ENCODE measurements at regions not wholly inside any gene's neighbourhood (a gene's known extent, or its start where the extent isn't known, plus 50 kb on each side); places are given as distances from the start of the nearest gene placed in this dataset.

- intact Hi-C loops (cut with DNase I; ENCODE audit: low total_unique reads): no loop called here
- TF ChIP-seq, protein P1, sequence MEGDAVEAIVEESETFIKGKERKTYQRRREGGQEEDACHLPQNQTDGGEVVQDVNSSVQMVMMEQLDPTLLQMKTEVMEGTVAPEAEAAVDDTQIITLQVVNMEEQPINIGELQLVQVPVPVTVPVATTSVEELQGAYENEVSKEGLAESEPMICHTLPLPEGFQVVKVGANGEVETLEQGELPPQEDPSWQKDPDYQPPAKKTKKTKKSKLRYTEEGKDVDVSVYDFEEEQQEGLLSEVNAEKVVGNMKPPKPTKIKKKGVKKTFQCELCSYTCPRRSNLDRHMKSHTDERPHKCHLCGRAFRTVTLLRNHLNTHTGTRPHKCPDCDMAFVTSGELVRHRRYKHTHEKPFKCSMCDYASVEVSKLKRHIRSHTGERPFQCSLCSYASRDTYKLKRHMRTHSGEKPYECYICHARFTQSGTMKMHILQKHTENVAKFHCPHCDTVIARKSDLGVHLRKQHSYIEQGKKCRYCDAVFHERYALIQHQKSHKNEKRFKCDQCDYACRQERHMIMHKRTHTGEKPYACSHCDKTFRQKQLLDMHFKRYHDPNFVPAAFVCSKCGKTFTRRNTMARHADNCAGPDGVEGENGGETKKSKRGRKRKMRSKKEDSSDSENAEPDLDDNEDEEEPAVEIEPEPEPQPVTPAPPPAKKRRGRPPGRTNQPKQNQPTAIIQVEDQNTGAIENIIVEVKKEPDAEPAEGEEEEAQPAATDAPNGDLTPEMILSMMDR (IDR thresholded peaks at IDR 0.05): no peak
- H3K9me3 ChIP-seq: no peaks in the 10 kb centered on the region
- H3K27me3 ChIP-seq: no peaks in the 10 kb centered on the region
- DNase-seq: no peak
- H3K4me3 ChIP-seq: no peak overlapping the region
- no peaks in the 10 kb centered on the region for H3K36me3 ChIP-seq
- no peaks in the 10 kb centered on the region for H3K4me1 ChIP-seq
- H3K27ac ChIP-seq: no peak overlapping the region
These were observed 634.7 kb upstream of the AUTS2 start for GRCh38 chr7:68963552-68963951.

- Histone ChIP-seq H3K27ac (no peak overlapping the region), H3K4me1 (no peaks in the 10 kb centered on the region), H3K36me3 (no peaks in the 10 kb centered on the region), H3K27me3 (no peaks in the 10 kb centered on the region), H3K4me3 (no peak overlapping the region), H3K9me3 (no peaks in the 10 kb centered on the region)
- DNase-seq: no peak
- intact Hi-C loops (cut with DNase I; ENCODE audit: low total_unique reads): no loop called here
- TF ChIP-seq, protein P1 (IDR thresholded peaks at IDR 0.05): no peak
These were observed 634.2 kb upstream of the AUTS2 start for GRCh38 chr7:68964060-68964459.

GRCh38 chr7:68965351-68965750, 632.9 kb upstream of the AUTS2 start:
- Histone ChIP-seq H3K27me3 (no peaks in the 10 kb centered on the region), H3K9me3 (no peaks in the 10 kb centered on the region), H3K4me1 (no peaks in the 10 kb centered on the region), H3K36me3 (no peaks in the 10 kb centered on the region), H3K4me3 (no peak overlapping the region), H3K27ac (no peak overlapping the region)
- TF ChIP-seq, protein P1 (IDR thresholded peaks at IDR 0.05): no peak
- DNase-seq: no peak
- intact Hi-C loops (cut with DNase I; ENCODE audit: low total_unique reads): no loop called here

DNA sequence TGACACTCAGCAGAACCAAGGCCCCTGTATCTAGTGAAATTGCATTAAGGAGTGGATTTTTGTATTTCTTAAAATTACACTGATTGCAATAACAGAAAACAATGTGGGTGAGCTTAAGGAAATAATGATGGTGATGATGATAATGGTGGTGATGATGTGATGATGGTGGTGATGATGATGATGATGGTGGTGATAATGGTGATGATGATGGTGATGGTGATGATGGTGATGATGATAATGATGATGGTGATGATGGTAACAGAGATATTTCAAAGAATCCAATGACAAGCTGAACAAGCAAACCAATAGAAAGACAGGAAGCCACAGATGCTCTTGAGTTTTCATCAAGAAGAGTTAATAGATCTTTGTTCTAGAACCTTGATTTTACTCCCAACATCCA, 630.7 kb upstream of the AUTS2 start:
- no peaks in the 10 kb centered on the region for H3K27me3 ChIP-seq
- H3K27ac ChIP-seq: no peak overlapping the region
- H3K9me3 ChIP-seq: no peaks in the 10 kb centered on the region
- no peaks in the 10 kb centered on the region for H3K36me3 ChIP-seq
- intact Hi-C loops (cut with DNase I; ENCODE audit: low total_unique reads): no loop called here
- TF ChIP-seq, protein P1 (IDR thresholded peaks at IDR 0.05): no peak
- H3K4me3 ChIP-seq: no peak overlapping the region
- no peaks in the 10 kb centered on the region for H3K4me1 ChIP-seq
- no peak for DNase-seq

DNA sequence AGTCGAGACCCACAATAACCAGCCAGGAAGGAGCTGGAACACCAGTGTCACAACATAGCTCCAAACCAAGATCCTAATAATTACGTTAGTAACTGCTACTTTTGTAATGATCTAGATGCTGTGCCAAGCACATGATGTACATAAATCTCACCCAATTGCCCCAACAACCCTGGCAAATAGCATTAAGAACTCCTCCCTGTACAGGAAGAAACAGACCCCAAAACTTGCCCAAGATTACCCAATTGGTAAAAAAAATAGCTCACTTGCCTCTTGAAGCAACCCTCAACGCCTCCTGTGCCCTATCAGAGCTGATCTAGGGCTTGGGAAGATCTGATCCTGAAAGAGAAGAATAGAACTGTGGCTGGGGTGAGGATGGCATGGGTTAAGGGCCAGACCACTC, 628.7 kb upstream of the AUTS2 start:
- Histone ChIP-seq H3K36me3 (no peaks in the 10 kb centered on the region), H3K27ac (no peak overlapping the region), H3K4me1 (no peaks in the 10 kb centered on the region), H3K4me3 (no peak overlapping the region), H3K27me3 (no peaks in the 10 kb centered on the region), H3K9me3 (no peaks in the 10 kb centered on the region)
- no peak for DNase-seq
- TF ChIP-seq, protein P1 (IDR thresholded peaks at IDR 0.05): no peak
- intact Hi-C loops (cut with DNase I; ENCODE audit: low total_unique reads): no loop called here

- no peak overlapping the region for H3K27ac ChIP-seq
- H3K27me3 ChIP-seq: no peaks in the 10 kb centered on the region
- no peak overlapping the region for H3K4me3 ChIP-seq
- intact Hi-C loops (cut with DNase I; ENCODE audit: low total_unique reads): no loop called here
- TF ChIP-seq, protein P1 (IDR thresholded peaks at IDR 0.05): no peak
- no peaks in the 10 kb centered on the region for H3K4me1 ChIP-seq
- no peaks in the 10 kb centered on the region for H3K36me3 ChIP-seq
- no peaks in the 10 kb centered on the region for H3K9me3 ChIP-seq
- no peak for DNase-seq
These were observed 626.5 kb upstream of the AUTS2 start for GRCh38 chr7:68971634-68972340.
